NCI-H2171 treated with DMSO at 0.1 percent for 48 hours (cell line): ENCODE measurements at regions not wholly inside any gene's neighbourhood (a gene's known extent, or its start where the extent isn't known, plus 50 kb on each side); places are given as distances from the start of the nearest gene placed in this dataset.

Experiments used
- DNase-seq: peaks from one replicate; lab custom pipeline; 2025; lab: John Stamatoyannopoulos, UW

- no peak for DNase-seq
Measured at GRCh38 chr2:37837628-37838328, 87.3 kb upstream of the RMDN2 start.

GRCh38 chr2:37838541-37839167 is 86.4 kb upstream of the RMDN2 start:
- DNase-seq = no peak

- no peak for DNase-seq
Measured at GRCh38 chr2:37839991-37840390, 85.1 kb upstream of the RMDN2 start.

GRCh38 chr2:37842732-37843440 is 82.2 kb upstream of the RMDN2 start:
- DNase-seq = no peak

- DNase-seq = no peak
Measured at GRCh38 chr2:37843556-37843955, 81.5 kb upstream of the RMDN2 start.

GRCh38 chr2:37846207-37846606 is 78.9 kb upstream of the RMDN2 start:
- DNase-seq = no peak

GRCh38 chr2:37847792-37848191 is 77.3 kb upstream of the RMDN2 start:
- no peak for DNase-seq

- no peak for DNase-seq
Measured at GRCh38 chr2:37848451-37848850, 76.6 kb upstream of the RMDN2 start.

- DNase-seq = no peak
Measured at GRCh38 chr2:37849911-37850310, 75.2 kb upstream of the RMDN2 start.

- no peak for DNase-seq
Measured at GRCh38 chr2:37851428-37851827, 73.7 kb upstream of the RMDN2 start.

GRCh38 chr2:37851828-37852584 is 73.1 kb upstream of the RMDN2 start:
- DNase-seq = no peak

- no peak for DNase-seq
Measured at GRCh38 chr2:37852585-37853014, 72.5 kb upstream of the RMDN2 start.

GRCh38 chr2:37854676-37855282 is 70.3 kb upstream of the RMDN2 start:
- DNase-seq = no peak

- DNase-seq = no peak
Measured at GRCh38 chr2:37855283-37856041, 69.6 kb upstream of the RMDN2 start.

- DNase-seq = no peak
Measured at GRCh38 chr2:37856101-37856751, 68.9 kb upstream of the RMDN2 start.

GRCh38 chr2:37857575-37858399 is 67.3 kb upstream of the RMDN2 start:
- DNase-seq = no peak

- no peak for DNase-seq
Measured at GRCh38 chr2:37858400-37858711, 66.7 kb upstream of the RMDN2 start.

GRCh38 chr2:37858725-37859267 is 66.3 kb upstream of the RMDN2 start:
- DNase-seq = no peak

GRCh38 chr2:37862620-37863019 is 62.5 kb upstream of the RMDN2 start:
- DNase-seq = no peak

- no peak for DNase-seq
Measured at GRCh38 chr2:37864217-37864616, 60.9 kb upstream of the RMDN2 start.
